Right ventricle myocardium inferior (tissue), 1 donor: ENCODE measurements at regions not wholly inside any gene's neighbourhood (a gene's known extent, or its start where the extent isn't known, plus 50 kb on each side); places are given as distances from the start of the nearest gene placed in this dataset.

Source experiments
- ATAC-seq: fragments of 200-7000 bp; cut with Tn5 transposase; one replicate; pipeline ENCODE4 v1.9.1; 2020; ENCODE audit warnings: mild to moderate bottlenecking, moderate library complexity
- DNase-seq: peaks from one replicate; pipeline ENCODE4 v3.0.0; 2021; ENCODE audit errors: missing footprints
- intact Hi-C: fragments of 100-400 bp; cut with DNase I; formaldehyde crosslinking; loops from one replicate; pipeline ENCODE4 v1.11.0; 2022
- donor health status: DM: no; HTN: yes; CAD: no; lungs with severe emphysema.

DNA sequence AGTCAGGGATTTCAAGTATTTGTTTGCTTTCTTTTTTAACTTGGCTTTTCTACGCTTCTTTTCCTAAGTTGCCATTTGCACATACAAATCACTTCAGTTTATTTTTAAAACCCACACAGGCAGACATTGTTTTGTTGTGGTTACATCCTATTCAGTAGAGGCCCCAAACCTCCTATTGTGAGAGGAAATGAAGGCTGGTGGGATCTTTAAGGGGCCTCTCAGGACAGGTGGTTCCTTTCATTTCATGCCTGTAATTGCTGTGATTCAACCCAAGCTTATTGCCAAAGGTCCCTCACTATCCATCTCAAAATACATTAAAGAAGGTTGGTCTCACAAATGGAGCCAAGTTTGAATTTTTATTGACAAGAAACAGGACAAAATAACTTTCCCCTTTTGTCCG is 257.1 kb downstream of the ADAMTS20 start:
- intact Hi-C loops: no loop called here
- DNase-seq: no peak
- no peak for ATAC-seq

DNA sequence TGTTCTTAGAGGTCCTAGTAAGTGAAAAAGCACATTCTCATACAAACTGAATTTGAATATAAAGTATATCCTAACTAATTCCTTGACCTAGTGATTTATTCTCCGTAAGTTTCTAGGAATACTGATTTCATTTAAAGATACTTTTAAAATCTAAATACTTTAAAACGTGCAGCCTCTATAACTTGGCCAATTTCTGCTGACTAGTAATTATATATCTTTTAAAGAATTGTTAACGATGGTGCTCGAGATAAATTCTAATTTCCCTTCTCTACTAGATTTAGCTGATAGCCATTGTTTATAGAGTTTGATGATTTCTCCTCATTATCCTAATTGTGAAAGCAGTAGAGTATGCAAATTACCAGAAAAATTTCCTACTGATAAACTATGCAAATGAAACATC is 257.9 kb downstream of the ADAMTS20 start:
- intact Hi-C loops: no loop called here
- DNase-seq (no peak), ATAC-seq (no peak)

GRCh38 chr12:43293396-43293795 is 258.6 kb downstream of the ADAMTS20 start:
- DNase-seq (no peak), ATAC-seq (no peak)
- intact Hi-C loops: no loop called here

DNA sequence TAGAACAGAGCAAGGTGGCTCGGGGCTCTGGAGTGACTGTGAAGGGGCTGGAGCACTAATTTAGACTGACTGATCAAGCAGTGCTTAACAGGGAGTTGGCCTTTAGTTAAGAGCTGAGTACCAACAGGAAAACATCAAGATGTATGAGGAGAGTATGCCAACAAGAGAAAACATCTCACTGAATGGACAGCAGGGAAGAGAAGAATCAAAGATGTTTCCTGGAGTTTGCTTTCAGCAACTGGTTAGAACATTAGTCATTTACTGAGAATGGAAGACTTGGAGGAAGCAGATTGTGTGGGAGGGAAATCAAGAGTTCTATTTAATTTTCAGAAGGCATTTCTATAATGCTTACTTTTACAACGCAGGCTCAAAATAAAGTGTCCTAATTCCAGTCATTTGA is 259.3 kb downstream of the ADAMTS20 start:
- no peak for DNase-seq
- intact Hi-C loops: no loop called here
- ATAC-seq: no peak

DNA sequence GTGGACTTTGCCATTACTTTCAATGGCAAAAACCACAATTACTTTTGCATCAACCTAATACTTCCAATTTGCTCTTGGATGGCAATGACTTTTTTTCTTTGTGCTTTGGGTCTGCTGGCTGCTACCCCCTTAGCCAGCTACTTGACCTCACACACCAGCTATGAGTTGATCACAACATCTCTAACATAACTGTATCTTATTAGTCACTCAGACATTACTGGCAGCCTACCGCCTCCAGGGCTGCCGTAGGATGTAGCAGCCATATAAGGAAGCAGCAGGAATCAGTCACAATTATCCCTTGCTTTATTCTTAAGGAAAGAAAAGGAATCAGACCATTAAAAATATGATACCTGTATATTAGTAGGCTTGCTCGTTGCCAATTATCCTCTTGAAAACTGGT is 260.5 kb downstream of the ADAMTS20 start:
- DNase-seq (no peak), ATAC-seq (no peak)
- intact Hi-C loops: no loop called here

DNA sequence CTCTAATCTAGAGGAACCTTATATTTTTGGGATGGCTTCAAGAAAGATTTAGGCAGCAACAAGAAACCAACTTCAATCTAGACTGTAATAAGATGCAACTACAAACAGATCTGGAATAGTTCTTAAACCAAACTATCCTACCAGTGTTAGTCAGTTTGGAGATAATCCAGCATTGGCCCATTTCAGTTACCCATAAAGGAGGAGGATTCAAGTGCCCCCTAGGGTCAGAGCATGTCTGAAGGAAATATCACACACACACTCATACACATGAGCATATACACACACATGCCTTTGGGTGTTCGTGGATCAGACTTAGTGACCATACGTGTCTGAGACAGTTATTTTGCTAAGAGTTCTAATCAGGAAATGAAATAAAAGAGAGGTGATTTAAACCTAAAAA is 261.2 kb downstream of the ADAMTS20 start:
- no peak for ATAC-seq

GRCh38 chr12:43289426-43289801 is 262.6 kb downstream of the ADAMTS20 start:
- intact Hi-C loops: no loop called here
- no peak for ATAC-seq

More for the DNA sequence above, 261.2 kb downstream of the ADAMTS20 start:
- intact Hi-C loops: no loop called here
- DNase-seq: no peak

DNA sequence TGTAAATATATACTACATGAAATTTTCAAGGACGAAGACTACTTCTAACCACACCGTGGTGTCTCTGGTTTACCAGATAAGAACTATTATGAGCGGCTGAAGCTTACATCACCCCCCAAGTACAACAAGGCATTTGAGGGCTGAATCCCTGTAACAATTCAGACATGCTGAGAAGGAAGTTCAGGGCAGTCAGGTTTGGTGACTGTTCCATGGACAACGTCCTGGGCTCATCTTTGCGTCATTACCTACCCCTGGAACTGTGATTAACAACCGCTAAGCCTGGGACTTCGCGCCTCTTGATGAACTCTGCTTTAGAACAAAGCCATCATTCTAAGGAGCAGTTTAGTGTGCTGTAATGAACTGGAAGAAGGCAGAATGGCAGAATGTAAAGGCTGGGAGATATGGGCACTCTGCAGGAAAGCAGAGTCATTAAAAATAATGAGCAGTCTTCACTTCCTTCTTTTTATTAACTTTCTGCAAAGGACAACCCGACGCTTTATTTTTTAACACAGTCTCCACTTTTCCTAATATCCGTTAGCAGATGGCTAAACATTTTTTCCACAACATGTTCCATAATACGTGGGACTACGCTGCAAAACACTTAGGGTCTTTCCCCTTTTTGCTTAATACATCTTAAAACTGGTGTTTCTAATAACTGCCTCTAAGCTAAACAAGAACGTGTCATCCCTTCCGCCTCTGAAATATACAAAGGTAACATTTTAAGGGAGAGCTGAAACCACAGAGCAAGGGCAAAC is 263.2 kb downstream of the ADAMTS20 start:
- intact Hi-C loops: no loop called here
- DNase-seq (no peak), ATAC-seq (no peak)

More at GRCh38 chr12:43289426-43289801, 262.6 kb downstream of the ADAMTS20 start:
- no peak for DNase-seq

DNA sequence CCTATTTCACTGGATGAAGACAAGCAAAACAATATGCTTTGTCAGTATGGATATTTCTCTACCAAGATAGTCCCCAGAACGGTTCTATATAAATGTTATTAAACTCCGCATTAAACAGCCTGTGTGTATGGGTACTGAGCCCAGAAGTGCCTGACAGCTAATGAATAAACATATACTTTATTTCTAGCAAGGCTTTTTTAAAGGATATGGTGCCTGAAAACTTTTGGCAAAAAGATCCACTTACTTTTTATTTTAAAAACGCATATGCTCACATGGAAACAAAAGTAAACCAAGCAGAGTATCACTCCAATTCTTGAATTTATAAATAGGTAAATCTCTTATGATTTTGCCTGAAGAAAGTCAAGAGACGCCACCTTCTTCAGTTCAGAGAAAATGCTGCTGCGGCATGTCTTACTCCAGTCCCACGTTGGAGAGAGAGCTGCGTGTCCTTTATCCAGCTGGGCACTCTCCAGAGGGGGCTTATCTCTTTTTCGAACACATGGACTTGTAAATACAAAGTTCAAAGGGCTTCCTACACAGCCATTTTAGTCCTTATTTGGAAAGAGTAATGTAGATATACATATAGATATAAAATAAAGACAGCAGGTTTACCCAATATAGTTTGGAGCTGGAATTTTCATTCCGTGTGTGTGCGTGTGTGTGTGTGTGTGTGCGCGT is 264.2 kb downstream of the ADAMTS20 start:
- intact Hi-C loops: no loop called here
- DNase-seq (no peak), ATAC-seq (no peak)

DNA sequence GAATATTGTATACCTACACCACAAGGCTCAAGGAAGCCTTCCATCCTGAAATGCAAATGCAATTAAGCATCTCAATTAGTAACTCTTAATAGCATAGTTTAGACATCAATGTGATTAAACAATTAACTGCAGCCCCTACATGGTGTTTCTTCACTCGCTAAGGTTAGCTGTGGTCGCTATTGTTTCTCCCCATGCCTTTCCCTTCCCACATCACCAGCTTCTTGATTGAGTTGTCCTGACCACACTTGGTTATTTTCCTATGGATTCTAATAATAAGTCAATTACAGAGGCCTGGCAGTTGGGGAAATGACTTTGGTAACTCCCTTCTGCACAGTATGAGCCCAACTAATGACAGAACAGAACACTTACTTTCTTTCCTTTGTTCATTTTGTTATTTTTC is 265.0 kb downstream of the ADAMTS20 start:
- ATAC-seq (no peak), DNase-seq (no peak)
- intact Hi-C loops: no loop called here

DNA sequence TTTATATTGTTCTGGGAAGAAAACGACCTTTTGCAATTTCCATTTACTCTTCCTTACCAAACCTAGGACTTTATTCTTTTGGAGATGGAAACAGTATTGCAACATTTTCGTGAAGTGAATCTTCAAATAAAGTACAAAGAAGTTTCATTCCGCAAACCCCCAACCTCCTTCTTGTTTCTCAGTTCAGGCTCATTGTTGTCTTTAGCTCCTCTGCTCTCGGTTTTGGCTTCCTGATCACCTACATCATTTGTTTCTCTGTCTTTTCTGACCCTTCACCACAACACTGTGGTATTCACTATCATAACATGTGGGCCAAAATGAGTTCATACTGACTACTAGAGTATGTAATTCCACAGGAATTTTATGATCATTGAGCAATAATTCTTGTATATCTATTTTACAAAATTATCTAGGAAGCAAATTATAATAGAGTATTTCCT is 266.8 kb downstream of the ADAMTS20 start:
- DNase-seq (no peak), ATAC-seq (no peak)
- intact Hi-C loops: no loop called here

GRCh38 chr12:43284486-43285158 is 267.4 kb downstream of the ADAMTS20 start:
- ATAC-seq (no peak), DNase-seq (no peak)
- intact Hi-C loops: loop anchor here (5.0 kb wide), 2 partner anchors 697 to 802 kb away; partner anchors contain the start of gene PRICKLE1

DNA sequence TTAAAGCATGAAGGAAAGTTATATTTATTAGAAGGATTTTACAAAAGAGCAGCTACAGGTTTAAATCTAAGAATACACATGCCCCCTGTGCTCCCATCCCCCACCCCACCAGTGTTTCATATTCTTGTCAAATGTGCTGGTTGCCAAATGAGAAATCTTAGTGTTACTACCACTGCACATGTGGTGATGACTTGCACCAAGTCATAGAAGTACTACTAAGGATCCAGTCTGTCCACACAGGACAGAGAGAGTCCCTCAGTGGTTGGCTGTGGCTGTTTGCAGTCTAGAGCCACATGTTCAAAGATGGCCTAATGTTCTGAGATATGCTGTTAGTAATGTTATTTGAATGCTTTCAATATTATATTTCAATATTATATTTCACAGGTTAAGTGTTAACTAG is 268.8 kb downstream of the ADAMTS20 start:
- ATAC-seq (no peak), DNase-seq (no peak)
- intact Hi-C loops: loop anchor here (5.0 kb wide), 2 partner anchors 696 to 801 kb away; partner anchors contain the start of gene PRICKLE1

GRCh38 chr12:43282106-43282505 is 269.9 kb downstream of the ADAMTS20 start:
- ATAC-seq: no peak
- intact Hi-C loops: loop anchor here (5.0 kb wide), 2 partner anchors 695 to 800 kb away; partner anchors contain the start of gene PRICKLE1

GRCh38 chr12:43281563-43281962 is 270.4 kb downstream of the ADAMTS20 start:
- intact Hi-C loops: loop anchor here (5.0 kb wide), 2 partner anchors 694 to 799 kb away; partner anchors contain the start of gene PRICKLE1
- DNase-seq (no peak), ATAC-seq (no peak)

More at GRCh38 chr12:43282106-43282505, 269.9 kb downstream of the ADAMTS20 start:
- no peak for DNase-seq

DNA sequence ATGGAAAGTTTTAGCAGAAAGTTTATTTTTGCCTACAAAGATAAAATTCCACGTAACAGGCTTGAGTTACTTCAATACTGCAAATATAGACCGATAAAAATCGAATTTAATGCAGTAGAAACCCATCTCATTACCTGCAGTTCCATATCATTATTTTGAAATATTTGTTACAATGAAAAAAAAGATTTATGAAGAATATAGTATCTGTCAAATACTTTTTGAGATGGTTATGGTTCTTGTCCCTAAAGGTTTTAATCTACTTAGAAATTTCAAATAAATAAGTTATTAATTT is 273.5 kb downstream of the ADAMTS20 start:
- intact Hi-C loops: no loop called here
- DNase-seq: no peak
- ATAC-seq: no peak

DNA sequence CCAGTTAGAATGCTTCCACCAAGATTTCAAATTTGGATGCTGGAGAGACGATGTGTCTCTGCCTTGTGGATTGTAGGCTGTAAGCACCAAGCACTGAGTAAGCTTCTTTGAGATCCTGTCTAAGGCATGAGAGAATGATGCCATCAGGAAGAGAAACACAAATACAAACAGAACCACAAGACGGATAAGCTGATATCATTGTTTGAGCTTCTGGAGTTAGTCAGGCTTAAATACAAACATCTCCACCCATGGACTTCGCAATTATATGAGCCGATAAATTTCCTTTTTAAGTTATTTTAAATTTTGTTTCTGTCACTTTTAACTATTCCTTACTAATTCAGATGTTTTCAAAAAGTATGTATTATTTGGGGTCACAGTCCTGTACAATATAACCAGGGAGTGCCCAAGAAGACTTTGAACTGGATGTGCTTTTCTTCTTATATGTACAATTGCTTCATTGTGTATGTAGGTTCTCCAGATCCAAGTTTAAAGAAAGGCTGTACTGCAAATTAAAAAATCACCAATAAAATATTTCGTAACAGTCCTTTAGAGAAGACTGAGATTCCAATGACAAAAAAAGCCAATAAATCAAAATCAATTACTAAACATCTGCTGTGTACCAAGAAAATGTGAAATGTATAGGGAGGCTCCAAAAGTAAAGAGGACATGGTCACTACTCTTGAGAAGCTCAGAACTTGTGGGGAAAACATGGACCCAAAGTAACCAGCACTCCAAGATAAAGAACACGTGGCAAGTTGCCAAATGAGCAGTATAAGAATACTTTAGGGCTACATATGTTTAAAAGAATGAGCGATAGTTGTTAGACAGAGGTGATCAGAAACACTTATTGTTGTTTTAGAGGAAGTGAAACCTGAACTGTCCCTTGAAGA is 274.1 kb downstream of the ADAMTS20 start:
- DNase-seq (no peak), ATAC-seq (no peak)
- intact Hi-C loops: no loop called here

DNA sequence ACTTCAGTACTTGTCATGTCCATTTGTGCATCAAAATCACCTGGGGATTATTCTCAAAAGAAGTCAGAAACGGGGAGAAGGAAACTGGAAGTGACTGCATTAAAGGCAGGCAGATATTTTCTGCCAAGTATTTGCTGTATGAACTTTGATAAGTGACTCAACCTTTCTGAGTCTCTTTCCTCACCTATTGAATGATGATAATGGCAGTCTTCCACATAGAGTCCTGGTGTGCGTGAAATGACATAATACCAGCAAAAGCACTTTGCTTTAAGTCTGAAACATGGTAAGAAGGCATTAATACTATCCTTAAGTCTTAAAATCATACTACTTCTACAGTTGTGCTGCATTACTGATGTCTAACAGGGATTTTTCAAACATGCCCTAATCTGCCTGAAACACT is 278.5 kb downstream of the ADAMTS20 start:
- DNase-seq: no peak
- ATAC-seq: no peak
- intact Hi-C loops: loop anchor here (2.0 kb wide), 1 partner anchor 23 kb away; no protein-coding TSS in a partner anchor

- no peak for DNase-seq
- no peak for ATAC-seq
- intact Hi-C loops: loop anchor here (2.0 kb wide), 1 partner anchor 25 kb away; no protein-coding TSS in a partner anchor
Measured at GRCh38 chr12:43271659-43272058, 280.3 kb downstream of the ADAMTS20 start.
